Muscle layer of colon (tissue), 2 donors: ENCODE measurements at regions not wholly inside any gene's neighbourhood (a gene's known extent, or its start where the extent isn't known, plus 50 kb on each side); places are given as distances from the start of the nearest gene placed in this dataset.
"Not testable (repeated sequence)": the region's sequence is repeated elsewhere in the genome, so short reads cannot be mapped to it uniquely, and the experiment has no call there.

Experiments
- H3K27ac ChIP-seq: one replicate; pipeline ENCODE4 v1.7.0; 2013; ENCODE audit warnings: low read depth, mild to moderate bottlenecking, low read length, moderate library complexity
- H3K27me3 ChIP-seq, 2 donors: one replicate each; pipeline ENCODE4 v1.7.0; 2013; ENCODE audit warnings: low read length in 2 of 2, mild to moderate bottlenecking in 2 of 2; ENCODE audit not compliant: insufficient read depth in 2 of 2, control insufficient read depth in 1 of 2
- H3K36me3 ChIP-seq: one replicate; pipeline ENCODE4 v1.7.0; 2013; ENCODE audit warnings: mild to moderate bottlenecking, low read length; ENCODE audit not compliant: insufficient read depth
- H3K4me1 ChIP-seq: one replicate; pipeline ENCODE4 v1.7.0; 2013; ENCODE audit warnings: mild to moderate bottlenecking, low read length; ENCODE audit not compliant: insufficient read depth
- H3K4me3 ChIP-seq, 2 donors: one replicate each; pipeline ENCODE4 v1.7.0; 2013; ENCODE audit warnings: low read length in 2 of 2, low read depth in 1 of 2, mild to moderate bottlenecking in 1 of 2, moderate library complexity in 1 of 2
- H3K9ac ChIP-seq: one replicate; pipeline ENCODE4 v1.7.0; 2013; ENCODE audit warnings: low read length
- H3K9me3 ChIP-seq: one replicate; pipeline ENCODE4 v1.7.0; 2013; ENCODE audit warnings: mild to moderate bottlenecking, low read length
- donor health status: abdominal sarcoma.
- donor health status: Adenocarcinoma of cecum.

DNA sequence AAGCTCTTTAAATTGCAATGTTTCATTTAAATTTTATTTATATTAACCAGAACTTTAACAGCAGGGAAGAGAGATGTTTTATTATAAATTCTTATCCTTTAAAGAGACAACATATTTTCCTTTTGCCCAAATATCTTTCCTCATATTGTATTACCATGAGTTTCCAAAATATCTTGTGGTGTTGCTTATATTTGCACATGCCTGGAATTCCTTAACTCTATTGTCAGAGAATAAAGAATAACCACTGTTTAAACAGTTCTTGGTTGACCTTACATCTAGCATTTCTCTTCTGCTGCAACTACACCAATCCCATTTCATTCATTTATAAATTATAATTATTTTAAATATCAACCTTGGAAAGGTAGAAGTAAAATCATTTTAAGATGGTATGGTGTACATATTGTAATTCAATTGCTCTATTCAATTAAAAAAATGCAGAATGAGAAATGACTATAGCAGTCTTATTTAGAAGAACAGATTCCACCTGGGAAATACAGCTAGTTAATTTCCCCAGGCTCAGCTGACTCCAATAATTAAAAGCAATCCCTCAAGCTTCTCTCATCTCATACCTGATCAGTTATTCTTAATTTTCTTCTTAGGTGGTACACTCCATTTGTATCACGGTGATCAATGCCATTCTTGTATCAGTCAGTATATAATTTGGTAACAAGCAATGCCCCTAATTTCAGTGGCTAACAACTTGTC is 923.3 kb downstream of the KCNA4 start:
- H3K4me3 ChIP-seq, result no peak overlapping the region
- H3K27ac ChIP-seq, result no peak overlapping the region
- H3K9ac ChIP-seq, result no peak overlapping the region
- no peaks in the 10 kb centered on the region for H3K36me3 ChIP-seq
- H3K27me3 ChIP-seq, result no peaks in the 10 kb centered on the region
- no peaks in the 10 kb centered on the region for H3K9me3 ChIP-seq
- no peaks in the 10 kb centered on the region for H3K4me1 ChIP-seq

GRCh38 chr11:29087200-29087812 is 929.5 kb downstream of the KCNA4 start:
- Histone ChIP-seq H3K36me3 (no peaks in the 10 kb centered on the region), H3K9me3 (no peaks in the 10 kb centered on the region), H3K9ac (no peak overlapping the region), H3K4me1 (no peaks in the 10 kb centered on the region), H3K27ac (no peak overlapping the region), H3K27me3 (no peaks in the 10 kb centered on the region), H3K4me3 (no peak overlapping the region)

GRCh38 chr11:29075726-29076125 is 941.1 kb downstream of the KCNA4 start:
- no peaks in the 10 kb centered on the region for H3K36me3 ChIP-seq
- H3K4me3 ChIP-seq, result no peak overlapping the region
- H3K9ac ChIP-seq, result no peak overlapping the region
- no peaks in the 10 kb centered on the region for H3K9me3 ChIP-seq
- H3K27me3 ChIP-seq, result no peaks in the 10 kb centered on the region
- no peaks in the 10 kb centered on the region for H3K4me1 ChIP-seq
- H3K27ac ChIP-seq, result no peak overlapping the region

- H3K27me3 ChIP-seq, result no peaks in the 10 kb centered on the region
- no peaks in the 10 kb centered on the region for H3K4me1 ChIP-seq
- no peaks in the 10 kb centered on the region for H3K36me3 ChIP-seq
- no peaks in the 10 kb centered on the region for H3K9me3 ChIP-seq
- H3K27ac ChIP-seq, result no peak overlapping the region
- H3K9ac ChIP-seq, result no peak overlapping the region
- H3K4me3 ChIP-seq, result no peak overlapping the region
Observed at GRCh38 chr11:29063630-29064361, 953.0 kb downstream of the KCNA4 start.

DNA sequence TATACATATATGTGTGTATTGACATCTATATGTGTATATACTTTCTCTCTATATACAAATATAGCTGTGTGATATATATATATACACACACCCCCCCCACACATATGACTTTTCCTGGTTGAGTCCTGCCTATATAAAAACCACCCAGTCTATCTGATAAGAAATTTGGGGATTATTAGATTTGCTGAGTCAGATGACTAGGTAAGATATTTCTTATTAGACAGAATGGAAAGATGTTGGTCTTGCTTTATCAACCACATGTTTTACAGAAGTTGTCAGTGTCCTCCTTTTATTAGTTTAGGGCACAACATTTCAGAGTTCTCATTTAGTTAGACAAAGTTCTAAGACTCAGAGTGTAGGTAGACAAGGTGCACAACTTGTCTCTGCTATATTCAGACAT is 953.3 kb downstream of the METTL15 start:
- H3K27ac ChIP-seq, result no peak overlapping the region
- no peaks in the 10 kb centered on the region for H3K9me3 ChIP-seq
- H3K4me1 ChIP-seq, result no peaks in the 10 kb centered on the region
- no peaks in the 10 kb centered on the region for H3K27me3 ChIP-seq
- no peak overlapping the region for H3K4me3 ChIP-seq
- no peak overlapping the region for H3K9ac ChIP-seq
- H3K36me3 ChIP-seq, result no peaks in the 10 kb centered on the region

DNA sequence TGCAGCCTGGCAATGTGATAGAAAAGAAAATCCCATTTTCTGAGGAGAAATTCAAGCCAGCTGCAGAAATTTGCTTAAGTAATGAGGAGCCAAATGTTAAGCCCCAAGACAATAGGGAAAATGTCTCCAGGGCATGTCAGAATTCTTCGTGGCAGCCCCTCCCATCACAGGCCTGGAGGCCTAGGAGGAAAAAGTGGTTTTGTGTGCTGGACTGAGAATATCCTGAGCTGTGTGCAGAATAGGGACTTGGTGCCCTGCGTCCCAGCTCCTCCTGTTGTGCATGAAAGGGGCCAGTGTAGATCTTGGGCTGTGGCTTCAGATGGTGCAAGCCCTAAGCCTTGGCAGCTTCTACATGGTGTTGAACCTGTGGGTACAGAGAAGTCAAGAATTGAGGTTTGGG is 948.3 kb downstream of the METTL15 start:
- H3K9ac ChIP-seq, H3K27ac ChIP-seq, H3K27me3 ChIP-seq, H3K4me1 ChIP-seq, H3K4me3 ChIP-seq, H3K36me3 ChIP-seq, H3K9me3 ChIP-seq: not testable (repeated sequence)

- Histone ChIP-seq H3K4me1 (no peaks in the 10 kb centered on the region), H3K27ac (no peak overlapping the region), H3K27me3 (no peaks in the 10 kb centered on the region), H3K36me3 (no peaks in the 10 kb centered on the region), H3K9ac (no peak overlapping the region), H3K4me3 (no peak overlapping the region), H3K9me3 (no peaks in the 10 kb centered on the region)
Observed at GRCh38 chr11:29051935-29052334, 943.7 kb downstream of the METTL15 start.

DNA sequence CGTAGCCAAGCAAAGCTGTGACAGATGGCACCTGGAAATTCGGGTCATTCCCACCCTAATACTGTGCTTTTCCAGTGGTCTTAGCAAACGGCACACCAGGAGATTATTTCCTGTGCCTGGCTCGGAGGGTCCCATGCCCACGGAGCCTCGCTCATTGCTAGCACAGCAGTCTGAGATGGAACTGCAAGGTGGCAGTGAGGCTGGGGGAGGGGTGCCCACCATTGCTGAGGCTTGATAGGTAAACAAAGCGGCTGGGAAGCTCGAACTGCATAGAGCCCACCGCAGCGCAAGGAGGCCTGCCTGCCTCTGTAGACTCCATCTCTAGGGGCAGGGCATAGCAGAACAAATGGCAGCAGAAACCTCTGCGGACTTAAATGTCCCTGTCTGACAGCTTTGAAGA is 942.8 kb downstream of the METTL15 start:
- H3K9me3 ChIP-seq, H3K9ac ChIP-seq, H3K27ac ChIP-seq, H3K4me3 ChIP-seq, H3K4me1 ChIP-seq, H3K36me3 ChIP-seq, H3K27me3 ChIP-seq: not testable (repeated sequence)

DNA sequence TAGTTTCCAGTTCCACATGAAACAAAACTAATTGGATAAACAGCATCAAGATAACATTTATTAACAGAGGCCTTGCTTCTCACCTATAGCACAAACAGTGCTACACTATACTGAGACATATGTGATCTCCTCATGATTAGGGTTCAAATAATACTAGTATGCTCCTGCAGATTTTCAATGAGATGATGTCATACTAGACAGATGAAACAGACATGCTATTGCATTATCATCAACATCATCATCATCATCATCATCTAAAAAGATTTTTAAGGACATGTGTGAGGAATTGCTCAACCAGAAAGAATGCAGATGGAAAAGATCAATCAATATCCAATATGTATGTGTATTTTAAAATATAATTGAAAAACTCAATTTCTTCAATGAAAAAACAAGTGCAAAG is 932.3 kb downstream of the METTL15 start:
- Histone ChIP-seq H3K36me3 (no peaks in the 10 kb centered on the region), H3K4me1 (no peaks in the 10 kb centered on the region), H3K9ac (no peak overlapping the region)

GRCh38 chr11:29032384-29033149 is 924.4 kb downstream of the METTL15 start:
- Histone ChIP-seq H3K4me3 (no peak overlapping the region), H3K27me3 (no peaks in the 10 kb centered on the region), H3K27ac (no peak overlapping the region), H3K9me3 (no peaks in the 10 kb centered on the region), H3K4me1 (no peaks in the 10 kb centered on the region), H3K36me3 (no peaks in the 10 kb centered on the region), H3K9ac (no peak overlapping the region)

More for the DNA sequence above, 932.3 kb downstream of the METTL15 start:
- H3K4me3 ChIP-seq, result no peak overlapping the region
- H3K27me3 ChIP-seq, result no peaks in the 10 kb centered on the region
- no peak overlapping the region for H3K27ac ChIP-seq
- H3K9me3 ChIP-seq, result no peaks in the 10 kb centered on the region

- Histone ChIP-seq H3K9ac (no peak overlapping the region), H3K9me3 (no peaks in the 10 kb centered on the region), H3K27ac (no peak overlapping the region), H3K4me1 (no peaks in the 10 kb centered on the region), H3K27me3 (no peaks in the 10 kb centered on the region), H3K36me3 (no peaks in the 10 kb centered on the region), H3K4me3 (no peak overlapping the region)
Observed at GRCh38 chr11:29029452-29029851, 921.3 kb downstream of the METTL15 start.
